Keratinocyte (primary cell): ENCODE measurements at regions not wholly inside any gene's neighbourhood (a gene's known extent, or its start where the extent isn't known, plus 50 kb on each side); places are given as distances from the start of the nearest gene placed in this dataset.

ENCODE experiments used
- EZH2 ChIP-seq: IDR thresholded peaks from one replicate; pipeline ENCODE4 v1.6.1; 2012; ENCODE audit warnings: inconsistent platforms, mild to moderate bottlenecking, low read length, moderate library complexity
- TF ChIP-seq, protein P1 (sequence below), 3 experiments: IDR thresholded peaks in 1 of 3; conservative IDR thresholded peaks in 1 of 3; optimal IDR thresholded peaks in 1 of 3; 2 replicates in 2 of 3; 3 replicates in 1 of 3; pipeline versions ENCODE3 to v1.5.1; 2011; ENCODE audit warnings: low read length in 3 of 3, mild to moderate bottlenecking in 3 of 3, moderate library complexity in 2 of 3, control low read depth in 1 of 3, inconsistent platforms in 1 of 3; ENCODE audit not compliant: insufficient read depth in 2 of 3; ENCODE audit errors: extremely low read depth in 1 of 3

DNA sequence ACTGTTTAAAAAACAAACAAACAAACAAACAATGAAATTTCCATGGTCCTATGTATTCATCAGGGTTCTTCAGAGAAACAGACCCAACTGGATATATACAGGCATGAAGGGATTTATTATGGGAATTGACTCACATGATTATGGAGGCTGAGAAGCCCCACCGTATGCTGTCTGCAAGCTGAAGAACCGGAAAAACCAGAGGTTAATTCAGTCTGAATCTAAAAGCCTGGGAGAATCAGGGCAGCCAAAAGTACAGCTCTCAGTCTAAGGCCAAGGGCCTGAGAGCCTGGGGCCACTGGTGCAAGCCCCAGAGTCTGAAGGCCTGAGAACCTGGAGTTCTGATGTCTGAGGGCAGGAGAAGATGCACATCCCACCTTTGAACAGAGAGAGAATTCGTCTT is 163.5 kb downstream of the MDFIC start:
- no peak for TF ChIP-seq EZH2
- TF ChIP-seq, protein P1, sequence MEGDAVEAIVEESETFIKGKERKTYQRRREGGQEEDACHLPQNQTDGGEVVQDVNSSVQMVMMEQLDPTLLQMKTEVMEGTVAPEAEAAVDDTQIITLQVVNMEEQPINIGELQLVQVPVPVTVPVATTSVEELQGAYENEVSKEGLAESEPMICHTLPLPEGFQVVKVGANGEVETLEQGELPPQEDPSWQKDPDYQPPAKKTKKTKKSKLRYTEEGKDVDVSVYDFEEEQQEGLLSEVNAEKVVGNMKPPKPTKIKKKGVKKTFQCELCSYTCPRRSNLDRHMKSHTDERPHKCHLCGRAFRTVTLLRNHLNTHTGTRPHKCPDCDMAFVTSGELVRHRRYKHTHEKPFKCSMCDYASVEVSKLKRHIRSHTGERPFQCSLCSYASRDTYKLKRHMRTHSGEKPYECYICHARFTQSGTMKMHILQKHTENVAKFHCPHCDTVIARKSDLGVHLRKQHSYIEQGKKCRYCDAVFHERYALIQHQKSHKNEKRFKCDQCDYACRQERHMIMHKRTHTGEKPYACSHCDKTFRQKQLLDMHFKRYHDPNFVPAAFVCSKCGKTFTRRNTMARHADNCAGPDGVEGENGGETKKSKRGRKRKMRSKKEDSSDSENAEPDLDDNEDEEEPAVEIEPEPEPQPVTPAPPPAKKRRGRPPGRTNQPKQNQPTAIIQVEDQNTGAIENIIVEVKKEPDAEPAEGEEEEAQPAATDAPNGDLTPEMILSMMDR (optimal IDR thresholded peaks at IDR 0.05 in 1 of 3, IDR thresholded peaks at IDR 0.05 in 1 of 3, conservative IDR thresholded peaks at IDR 0.05 in 1 of 3; ENCODE audit: extremely low read depth in 1 of 3, insufficient read depth in 2 of 3, low read length in 3 of 3): no peak
